SK-N-SH (cell line): ENCODE measurements at regions not wholly inside any gene's neighbourhood (a gene's known extent, or its start where the extent isn't known, plus 50 kb on each side); places are given as distances from the start of the nearest gene placed in this dataset.

Experiments used
- CTCF ChIP-seq: fragments of 200-600 bp; sonication (generic); IDR thresholded peaks from 2 replicates; pipeline ENCODE4 v1.6.1; 2017; ENCODE audit warnings: antibody characterized with exemption, mild to moderate bottlenecking, moderate library complexity
- JUND ChIP-seq: IDR thresholded peaks from 2 replicates; pipeline ENCODE4 v1.4.0; 2012
- POLR2AphosphoS5 ChIP-seq: IDR thresholded peaks from 2 replicates; pipeline ENCODE4 v1.6.1; 2012; ENCODE audit warnings: low read depth, low read length
- SIN3A ChIP-seq: IDR thresholded peaks from 2 replicates; pipeline ENCODE4 v1.6.1; 2012; ENCODE audit warnings: low read depth, mild to moderate bottlenecking, low read length, moderate library complexity, borderline replicate concordance

DNA sequence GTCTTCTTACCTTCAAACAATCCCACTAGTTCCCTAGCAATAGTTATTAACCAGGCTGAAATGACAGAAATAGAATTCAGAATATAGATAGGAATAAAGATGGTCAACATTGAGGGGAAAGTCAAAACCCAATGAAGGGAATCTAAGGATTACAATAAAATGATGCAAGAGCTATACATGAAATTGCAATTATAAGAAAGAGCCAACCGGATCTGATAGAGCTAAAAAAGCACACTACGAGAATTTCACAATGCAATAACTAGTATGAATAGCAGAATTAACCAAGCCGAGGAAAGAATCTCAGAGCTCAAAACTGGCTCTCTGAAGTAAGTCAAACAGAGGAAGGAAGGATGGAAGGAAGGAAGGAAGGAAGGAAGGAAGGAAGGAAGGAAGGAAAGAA is 288.7 kb upstream of the KCND2 start:
- TF ChIP-seq JUND: no peak
- no peak for TF ChIP-seq CTCF
- TF ChIP-seq POLR2AphosphoS5: no peak
- no peak for TF ChIP-seq SIN3A
